Urinary bladder (tissue), 3 donors: ENCODE measurements at regions not wholly inside any gene's neighbourhood (a gene's known extent, or its start where the extent isn't known, plus 50 kb on each side); places are given as distances from the start of the nearest gene placed in this dataset.

ENCODE experiments used
- DNase-seq: peaks from one replicate; pipeline ENCODE4 v3.0.0-alpha.2; 2015; ENCODE audit errors: extremely low spot score
- H3K27ac ChIP-seq: one replicate; pipeline ENCODE4 v1.5.1; 2013; ENCODE audit warnings: low read depth, mild to moderate bottlenecking, moderate library complexity
- H3K36me3 ChIP-seq: one replicate; pipeline ENCODE4 v1.6.1; 2013; ENCODE audit warnings: mild to moderate bottlenecking, moderate library complexity; ENCODE audit not compliant: insufficient read depth
- H3K4me1 ChIP-seq: one replicate; pipeline ENCODE4 v1.6.1; 2013; ENCODE audit warnings: mild to moderate bottlenecking, moderate library complexity; ENCODE audit not compliant: insufficient read depth
- H3K4me3 ChIP-seq: one replicate; pipeline ENCODE4 v1.5.1; 2013; ENCODE audit warnings: low read depth, low read length
- WGBS: extraction: QIAGEN DNeasy Blood & Tissue Kit; methylation state at CpG from one replicate; pipeline ENCODE4 v1.1.7; 2013; 5-methylcytosine and 5-hydroxymethylcytosine counted together
- donor health status: healthy with polysubstance abuse.
- donor health status: healthy.

DNA sequence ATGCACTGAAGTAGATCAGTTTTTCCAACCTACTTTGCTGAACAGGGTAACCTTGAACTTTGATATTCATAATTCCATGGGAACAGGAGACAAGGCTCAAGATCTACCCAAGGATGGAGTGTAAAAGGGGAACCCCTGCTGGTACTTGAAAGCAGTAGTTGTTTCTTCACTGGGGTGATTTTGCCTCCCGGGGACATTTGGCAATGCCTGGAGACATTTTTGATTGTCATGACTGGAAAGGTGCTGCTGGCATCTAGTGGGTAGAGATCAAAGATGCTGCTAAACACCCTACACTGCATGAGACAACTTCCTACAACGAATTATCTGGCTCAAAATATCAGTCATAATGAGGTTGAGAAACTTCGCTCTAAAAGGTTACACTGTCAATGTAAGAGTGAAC lies 214.8 kb upstream of the CTBP2 start:
- no peak overlapping the region for H3K4me3 ChIP-seq
- 61% methylated on average over 3 of the region's 3 CpGs for WGBS
- H3K27ac ChIP-seq: no peak overlapping the region
- H3K36me3 ChIP-seq: no peaks in the 10 kb centered on the region
- no peak for DNase-seq
- H3K4me1 ChIP-seq: no peaks in the 10 kb centered on the region

DNA sequence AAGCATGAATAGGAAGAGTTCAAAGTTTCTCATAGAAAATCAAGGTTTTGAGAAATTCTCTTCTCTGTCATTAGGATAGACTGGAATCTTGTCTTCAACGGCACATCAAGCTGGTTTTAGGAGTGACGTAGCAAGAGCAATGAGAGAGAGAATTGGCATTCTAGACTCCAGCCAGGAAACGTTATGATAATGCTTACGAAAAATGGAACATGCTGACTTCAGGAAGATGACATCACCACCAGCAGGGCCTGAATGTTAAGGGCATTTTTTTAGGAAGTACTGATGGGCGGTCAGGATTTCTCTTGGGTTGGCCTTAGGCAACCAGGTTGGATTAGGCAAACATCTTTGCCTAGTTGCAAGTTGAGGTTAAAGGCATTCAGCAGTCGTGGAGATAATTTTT lies 213.2 kb upstream of the CTBP2 start:
- Histone ChIP-seq H3K36me3 (no peaks in the 10 kb centered on the region), H3K4me3 (no peak overlapping the region), H3K27ac (no peak overlapping the region), H3K4me1 (no peaks in the 10 kb centered on the region)
- no peak for DNase-seq
- WGBS: 68% methylated on average over 6 of the region's 6 CpGs

DNA sequence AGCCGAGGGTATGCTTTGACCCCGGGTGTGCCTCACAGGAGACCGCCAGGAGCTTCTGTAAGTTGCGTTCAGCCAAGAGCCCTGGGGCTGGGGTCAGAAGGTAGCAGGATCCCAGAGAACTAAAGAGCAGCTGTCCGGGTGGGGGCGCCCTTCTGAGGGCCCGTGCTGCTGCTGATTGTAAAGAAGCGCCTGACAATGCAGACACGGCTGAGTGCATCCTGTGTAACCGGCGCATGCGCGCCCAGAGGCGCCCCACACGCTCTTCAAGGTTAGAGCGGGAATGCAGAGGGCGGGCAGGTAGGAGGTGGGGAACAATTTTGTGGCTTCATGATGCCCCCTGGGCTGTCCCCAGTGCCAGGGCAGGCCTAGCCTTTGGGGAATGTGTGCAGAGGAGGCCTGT lies 210.2 kb upstream of the CTBP2 start:
- no peak overlapping the region for H3K4me3 ChIP-seq
- no peaks in the 10 kb centered on the region for H3K4me1 ChIP-seq
- H3K27ac ChIP-seq: no peak overlapping the region
- 23% methylated on average over 17 of the region's 17 CpGs for WGBS
- DNase-seq: no peak
- no peaks in the 10 kb centered on the region for H3K36me3 ChIP-seq

DNA sequence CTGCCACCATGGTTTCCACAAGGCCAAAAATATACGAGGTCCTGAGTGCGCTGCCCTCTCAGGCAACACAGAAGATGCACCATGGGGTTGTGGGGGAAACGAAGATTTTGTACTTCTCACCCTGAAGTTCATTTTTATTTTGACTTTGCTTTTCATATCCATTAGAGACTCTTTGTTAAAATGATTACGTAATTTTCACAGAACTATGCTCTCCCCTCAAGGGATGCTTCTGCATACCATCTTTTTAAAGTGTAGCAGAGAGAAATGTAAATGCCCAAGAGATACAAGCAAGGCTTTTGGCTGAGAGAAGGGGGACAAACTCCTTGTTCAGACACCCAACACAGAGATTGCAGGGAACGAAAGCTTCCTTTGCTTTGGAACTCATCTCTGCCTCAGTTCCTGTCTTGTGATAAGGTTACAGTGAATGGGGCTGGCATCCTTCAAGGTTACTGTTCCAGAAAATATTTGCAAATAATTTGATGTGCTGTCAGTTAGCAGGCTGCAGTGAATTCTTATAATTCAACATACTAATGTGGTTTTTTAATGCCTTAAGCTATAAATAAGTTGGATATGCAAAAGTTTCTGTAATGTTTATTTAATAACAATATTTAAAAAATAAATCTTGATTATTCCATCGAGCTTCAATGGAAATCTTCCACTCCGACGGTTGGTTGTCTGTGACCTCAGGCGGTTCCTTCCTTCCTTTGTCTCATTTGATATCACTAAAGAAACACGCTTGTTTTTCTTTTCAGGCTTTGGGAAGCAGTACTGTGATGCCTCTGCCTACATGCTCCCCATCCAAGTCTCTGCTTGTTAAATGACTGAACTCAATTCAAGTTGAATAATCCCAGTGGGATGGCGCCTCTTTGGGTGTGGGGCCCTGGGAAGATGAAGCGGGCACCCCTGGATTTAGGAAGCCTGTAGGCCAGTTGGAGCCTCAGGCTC lies 209.3 kb upstream of the CTBP2 start:
- H3K4me1 ChIP-seq: no peaks in the 10 kb centered on the region
- no peak overlapping the region for H3K27ac ChIP-seq
- DNase-seq: no peak
- H3K36me3 ChIP-seq: no peaks in the 10 kb centered on the region
- WGBS: 84% methylated on average over 12 of the region's 12 CpGs
- H3K4me3 ChIP-seq: no peak overlapping the region

DNA sequence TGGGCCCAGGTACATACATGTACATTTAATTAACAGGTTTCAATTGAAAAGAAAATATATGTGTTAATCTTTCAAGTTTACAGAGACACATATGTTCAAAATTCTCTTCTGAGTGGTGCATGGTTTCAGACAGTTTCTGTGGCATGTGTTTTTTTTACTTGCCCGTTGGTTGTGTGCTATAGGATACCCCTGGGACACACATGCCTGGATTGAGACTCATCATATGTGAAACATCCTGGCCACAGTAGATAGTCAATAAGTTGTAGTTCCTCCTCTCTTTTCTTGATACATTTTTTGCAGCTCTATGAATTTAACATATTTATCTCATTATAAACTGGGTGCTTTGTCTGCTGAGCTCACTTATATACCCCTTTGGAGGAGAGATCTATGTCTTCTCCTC lies 207.8 kb upstream of the CTBP2 start:
- Histone ChIP-seq H3K36me3 (no peaks in the 10 kb centered on the region), H3K4me1 (no peaks in the 10 kb centered on the region), H3K27ac (no peak overlapping the region), H3K4me3 (no peak overlapping the region)
- WGBS: 54% methylated on average over 1 of the region's 1 CpG
- no peak for DNase-seq

DNA sequence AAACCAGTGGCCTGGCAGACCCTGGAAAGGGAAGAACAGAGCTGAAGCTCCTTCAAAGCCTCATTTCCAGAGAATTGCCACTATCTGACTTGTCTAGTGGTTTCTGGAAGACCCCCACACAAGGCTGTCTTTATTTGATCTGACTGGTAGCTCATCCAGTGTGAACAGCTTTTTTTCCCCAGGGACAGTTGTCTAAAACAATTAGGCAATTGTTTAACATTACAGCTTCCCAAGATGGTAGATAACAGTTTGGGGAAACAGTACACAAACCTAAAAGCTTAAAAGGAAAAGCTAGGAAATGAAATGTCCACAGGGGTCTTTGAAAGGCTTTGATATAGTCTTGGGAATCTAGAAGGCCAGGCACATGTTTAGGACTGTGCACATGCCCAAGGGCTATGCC lies 203.4 kb upstream of the CTBP2 start:
- H3K27ac ChIP-seq: no peak overlapping the region
- H3K36me3 ChIP-seq: no peaks in the 10 kb centered on the region
- H3K4me3 ChIP-seq: no peak overlapping the region
- no peaks in the 10 kb centered on the region for H3K4me1 ChIP-seq
- DNase-seq: no peak

DNA sequence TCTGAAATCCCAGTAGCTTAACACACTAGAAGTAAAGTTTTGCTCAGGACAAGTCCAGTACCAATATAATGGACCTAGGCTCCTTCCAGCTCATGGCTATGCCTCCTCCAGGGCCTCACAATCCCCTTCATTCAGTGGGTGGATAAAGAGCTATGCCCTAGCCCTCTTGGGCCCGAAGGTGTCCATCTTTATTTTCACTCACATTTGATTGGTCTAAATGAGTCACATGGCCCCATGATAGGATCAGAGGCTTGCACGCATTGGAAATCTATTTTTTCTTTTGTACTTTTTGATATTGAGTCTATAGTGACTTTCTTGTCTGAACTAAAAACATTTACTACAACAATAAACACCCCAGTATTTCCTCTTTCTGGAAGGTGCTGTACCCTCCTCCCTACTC lies 202.6 kb upstream of the CTBP2 start:
- DNase-seq: no peak
- Histone ChIP-seq H3K36me3 (no peaks in the 10 kb centered on the region), H3K27ac (no peak overlapping the region), H3K4me3 (no peak overlapping the region), H3K4me1 (no peaks in the 10 kb centered on the region)
- 92% methylated on average over 2 of the region's 2 CpGs for WGBS

DNA sequence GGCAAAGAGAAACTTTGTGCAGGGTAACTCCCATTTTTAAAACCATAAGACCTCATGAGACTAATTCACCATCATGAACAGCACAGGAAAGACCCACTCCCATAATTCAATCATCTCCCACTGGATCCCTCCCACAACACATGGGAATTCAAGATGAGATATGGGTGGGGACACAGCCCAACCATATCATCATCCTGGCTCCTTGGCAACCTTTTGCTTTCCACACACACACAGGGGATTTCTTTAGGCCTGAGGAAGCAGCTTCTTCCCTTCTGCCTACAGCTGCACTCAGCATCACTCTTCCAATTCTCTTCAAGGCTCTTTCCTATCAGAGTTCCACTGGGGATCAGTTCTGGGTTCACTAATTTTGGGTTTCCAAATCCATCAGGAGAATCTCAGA lies 199.0 kb upstream of the CTBP2 start:
- Histone ChIP-seq H3K4me1 (no peaks in the 10 kb centered on the region), H3K4me3 (no peak overlapping the region), H3K27ac (no peak overlapping the region), H3K36me3 (no peaks in the 10 kb centered on the region)
- DNase-seq: no peak

DNA sequence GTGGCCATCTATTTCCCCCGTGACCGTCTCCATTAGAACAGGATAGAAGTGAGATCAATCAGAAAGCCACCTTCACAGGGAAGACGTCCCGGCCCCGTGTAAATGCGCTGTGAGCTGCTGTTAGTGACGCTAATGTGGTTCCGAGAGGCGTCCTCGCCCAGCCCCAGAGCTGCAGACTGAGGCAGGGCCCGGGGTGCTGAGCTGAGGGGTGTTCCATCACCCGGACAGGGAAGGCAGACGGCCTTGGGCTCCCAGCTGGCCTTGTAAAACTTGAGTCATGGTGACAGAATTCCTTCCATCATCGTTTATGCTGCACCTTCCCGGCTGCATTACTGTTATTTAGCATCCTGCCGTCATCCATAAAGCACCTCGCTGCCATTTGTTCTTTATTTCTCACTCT lies 195.3 kb upstream of the CTBP2 start:
- WGBS: 34% methylated on average over 17 of the region's 17 CpGs

DNA sequence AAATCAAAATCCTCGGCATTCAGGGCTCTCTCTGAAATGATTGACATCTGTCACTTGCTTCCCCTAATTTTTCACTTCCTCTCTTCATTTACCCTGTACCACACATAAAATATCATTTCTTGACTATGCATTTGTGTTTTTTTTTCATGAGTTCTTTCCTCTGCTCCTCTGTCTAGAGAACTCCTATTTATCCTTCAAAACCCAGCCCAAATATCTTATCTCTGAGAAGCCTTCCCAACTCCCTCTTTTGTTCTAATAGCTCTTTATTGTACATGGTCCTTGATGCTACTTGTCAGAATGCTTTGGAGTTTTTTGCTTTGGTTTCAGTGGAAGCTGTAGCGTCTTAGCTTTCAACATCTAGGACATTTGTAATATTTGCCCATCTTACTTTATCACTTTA lies 190.2 kb upstream of the CTBP2 start:
- 97% methylated on average over 2 of the region's 2 CpGs for WGBS

More for the DNA sequence above, 195.3 kb upstream of the CTBP2 start:
- Histone ChIP-seq H3K36me3 (no peaks in the 10 kb centered on the region), H3K4me3 (no peak overlapping the region), H3K27ac (no peak overlapping the region), H3K4me1 (no peaks in the 10 kb centered on the region)
- DNase-seq: no peak

DNA sequence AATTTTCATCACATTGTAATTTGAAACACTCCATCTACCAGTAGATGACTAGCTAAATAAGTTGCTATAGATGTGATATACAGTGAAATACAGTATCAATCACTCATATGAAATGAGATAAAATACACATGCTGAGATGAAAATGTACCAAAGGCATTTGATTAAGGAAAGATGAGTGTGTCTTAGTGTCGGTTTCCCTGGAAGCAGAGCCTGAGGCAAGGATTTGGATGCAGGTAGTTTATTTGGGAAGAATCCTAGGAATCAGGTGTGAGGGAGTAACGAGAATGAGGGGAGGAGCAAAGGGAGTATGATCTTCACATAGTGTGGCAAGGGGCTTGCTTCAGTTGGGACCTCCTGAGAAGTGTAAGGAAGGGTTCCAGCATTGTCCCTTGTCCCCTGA lies 188.2 kb upstream of the CTBP2 start:
- WGBS: 73% methylated on average over 2 of the region's 2 CpGs
- Histone ChIP-seq H3K27ac (no peak overlapping the region), H3K4me3 (no peak overlapping the region), H3K4me1 (no peaks in the 10 kb centered on the region), H3K36me3 (no peaks in the 10 kb centered on the region)
- DNase-seq: no peak

More for the DNA sequence above, 190.2 kb upstream of the CTBP2 start:
- H3K4me1 ChIP-seq: no peaks in the 10 kb centered on the region
- no peak for DNase-seq
- no peak overlapping the region for H3K27ac ChIP-seq
- no peak overlapping the region for H3K4me3 ChIP-seq
- H3K36me3 ChIP-seq: no peaks in the 10 kb centered on the region

DNA sequence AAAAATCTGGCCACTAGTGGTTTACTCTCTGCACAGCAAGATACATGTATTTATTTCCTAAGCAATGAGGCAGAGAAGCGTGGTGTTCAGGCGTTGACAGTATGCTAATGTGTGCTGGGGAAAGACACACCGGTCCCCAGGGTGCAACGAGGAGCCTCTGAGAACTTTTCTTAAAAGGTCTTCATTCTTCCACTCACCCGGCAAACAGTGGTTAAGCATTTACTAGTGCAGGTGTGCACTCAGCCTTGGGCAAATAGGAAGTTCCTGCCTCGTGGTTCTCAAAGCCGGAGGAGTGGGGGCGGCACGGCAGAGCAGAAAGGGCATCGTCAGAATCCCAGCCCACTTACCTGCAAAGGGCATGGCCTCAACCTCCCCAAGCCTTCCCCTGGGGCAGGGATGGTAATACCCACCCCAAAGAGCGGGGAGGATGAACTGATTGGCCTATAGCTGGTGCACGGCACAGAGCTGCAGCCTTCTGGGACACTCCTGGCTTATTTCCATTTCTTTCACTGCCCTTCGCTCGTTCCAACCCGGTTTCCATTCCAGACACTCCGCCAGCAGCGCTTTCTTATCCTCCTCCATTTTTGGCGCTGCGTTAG lies 184.3 kb upstream of the CTBP2 start:
- Histone ChIP-seq H3K36me3 (no peaks in the 10 kb centered on the region), H3K4me1 (no peaks in the 10 kb centered on the region), H3K27ac (no peak overlapping the region), H3K4me3 (no peak overlapping the region)
- no peak for DNase-seq
- WGBS: 59% methylated on average over 19 of the region's 19 CpGs

DNA sequence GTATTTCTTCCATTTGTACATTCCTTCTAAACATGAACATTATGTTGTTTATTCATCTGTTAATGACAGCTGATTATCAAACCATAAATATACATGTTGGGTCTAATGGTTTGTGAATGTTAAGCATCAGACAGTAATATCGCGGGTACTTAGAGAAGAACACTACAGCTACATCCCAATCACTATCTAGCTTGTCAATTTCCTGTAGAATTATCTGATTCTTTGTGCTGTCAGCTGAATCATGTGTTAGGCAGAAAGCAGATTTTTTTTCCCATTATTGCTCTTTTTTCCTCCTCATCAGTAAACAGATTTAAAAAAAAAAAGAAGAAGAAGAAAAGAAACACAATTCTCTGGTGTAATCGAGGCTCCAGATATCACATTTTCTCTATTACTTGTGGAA lies 183.6 kb upstream of the CTBP2 start:
- no peaks in the 10 kb centered on the region for H3K36me3 ChIP-seq
- no peak for DNase-seq
- no peak overlapping the region for H3K27ac ChIP-seq
- WGBS: 53% methylated on average over 3 of the region's 3 CpGs
- no peak overlapping the region for H3K4me3 ChIP-seq
- H3K4me1 ChIP-seq: no peaks in the 10 kb centered on the region

DNA sequence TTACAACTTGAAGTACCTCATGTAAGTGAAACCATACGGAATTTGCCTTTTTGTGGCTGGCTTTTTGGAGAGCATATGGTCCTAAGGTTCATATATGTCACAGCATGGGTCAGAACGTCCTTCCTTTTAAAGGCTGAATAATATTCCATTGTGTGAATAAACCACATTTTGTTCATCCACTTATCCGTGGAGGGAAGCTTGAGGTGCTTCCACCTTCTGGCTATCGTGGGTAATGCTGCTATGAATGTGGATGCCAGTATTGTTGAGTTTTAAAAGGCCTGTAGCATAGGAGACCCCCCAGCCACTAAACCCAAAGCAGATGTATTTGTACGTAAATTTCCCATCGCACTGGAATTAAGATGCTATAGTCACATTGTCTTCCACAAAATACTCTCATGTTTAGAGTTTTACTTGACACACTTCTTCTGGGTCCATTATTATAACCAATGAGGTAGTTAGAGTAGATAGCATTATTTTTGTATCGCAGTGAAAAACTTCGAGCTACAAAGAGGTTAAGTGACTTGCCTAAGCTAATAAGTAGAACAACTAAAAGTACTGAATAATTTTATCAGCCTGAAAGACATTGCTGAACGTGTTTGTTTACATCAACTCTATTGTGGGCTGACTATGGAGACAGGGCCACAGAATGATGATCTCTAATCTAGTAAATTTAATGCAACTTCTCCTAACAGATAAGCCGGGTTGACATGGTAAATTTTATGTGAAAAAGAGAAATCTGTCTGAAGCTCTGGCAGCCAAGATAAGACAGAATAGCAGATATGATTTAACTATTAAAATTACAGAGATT lies 183.0 kb upstream of the CTBP2 start:
- Histone ChIP-seq H3K36me3 (no peaks in the 10 kb centered on the region), H3K4me1 (no peaks in the 10 kb centered on the region), H3K4me3 (no peak overlapping the region), H3K27ac (no peak overlapping the region)
- 47% methylated on average over 10 of the region's 10 CpGs for WGBS
- no peak for DNase-seq
